ENCODE measurements at regions not wholly inside any gene's neighbourhood (a gene's known extent, or its start where the extent isn't known, plus 50 kb on each side); places are given as distances from the start of the nearest gene placed in this dataset.

DNA sequence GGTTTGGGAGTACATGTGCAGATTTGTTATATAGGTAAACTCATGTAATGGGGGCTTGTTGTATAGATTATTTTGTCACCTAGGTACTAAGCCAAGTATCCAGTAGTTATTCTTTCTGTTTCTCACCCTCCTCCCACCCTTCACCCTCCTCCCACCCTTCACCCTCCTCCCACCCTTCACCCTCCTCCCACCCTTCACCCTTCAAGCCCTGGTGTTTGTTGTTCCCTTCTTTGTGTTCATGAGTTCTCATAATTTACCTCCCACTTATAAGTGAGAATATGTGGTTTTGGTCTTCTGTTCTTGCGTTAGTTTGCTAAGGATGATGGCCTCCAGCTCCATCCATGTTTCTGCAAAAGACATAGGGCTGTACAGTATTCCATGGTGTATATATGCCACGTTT, 58.7 kb upstream of the OR10AD1 start:
- Histone ChIP-seq H3K4me3 (ENCODE audit: low read depth in 1 of 5, low read length in 5 of 5) (no peak overlapping the region), H3K4me1 (ENCODE audit: control insufficient read depth in 5 of 5, insufficient read depth in 5 of 5, low read length in 5 of 5) (no peaks in the 10 kb centered on the region), H3K27me3 (ENCODE audit: control insufficient read depth in 5 of 5, insufficient read depth in 4 of 5, low read length in 5 of 5) (no peaks in the 10 kb centered on the region), H3K27ac (ENCODE audit: low read depth, low read length) (no peak overlapping the region), H3K36me3 (ENCODE audit: control insufficient read depth in 5 of 5, insufficient read depth in 5 of 5, low read length in 5 of 5) (no peaks in the 10 kb centered on the region), H3K9me3 (ENCODE audit: control insufficient read depth in 5 of 5, low read length in 5 of 5) (peaks cover 0 to 3% (median 0%) of the 10 kb centered on the region in 5 donors), H3K9ac (ENCODE audit: low read length in 5 of 5) (no peak overlapping the region)
